Mesendoderm (in vitro differentiated cells): ENCODE measurements at regions not wholly inside any gene's neighbourhood (a gene's known extent, or its start where the extent isn't known, plus 50 kb on each side); places are given as distances from the start of the nearest gene placed in this dataset.

ENCODE experiments used
- DNase-seq: peaks from one replicate; pipeline ENCODE4 v3.0.0; 2013
- H2AK5ac ChIP-seq: 2 replicates; pipeline ENCODE4 v1.6.1; 2013; ENCODE audit warnings: low read length, inconsistent platforms
- H2BK120ac ChIP-seq: 2 replicates; pipeline ENCODE4 v1.6.1; 2013; ENCODE audit warnings: low read depth, mild to moderate bottlenecking, low read length, moderate library complexity, mixed read lengths
- H2BK15ac ChIP-seq: replicated peaks from 2 replicates; pipeline ENCODE4 v1.6.1; 2013; ENCODE audit warnings: low read depth, mild to moderate bottlenecking, moderate library complexity
- H2BK5ac ChIP-seq: 2 replicates; pipeline ENCODE4 v1.6.1; 2013; ENCODE audit warnings: low read length, inconsistent platforms
- H3K18ac ChIP-seq: 2 replicates; pipeline ENCODE4 v1.6.1; 2013; ENCODE audit warnings: mild to moderate bottlenecking, low read length, mixed read lengths
- H3K23ac ChIP-seq: one replicate; pipeline ENCODE4 v1.6.1; 2013; ENCODE audit warnings: low read length
- H3K27ac ChIP-seq: 2 replicates; pipeline ENCODE4 v1.5.1; 2013; ENCODE audit warnings: low read depth, mild to moderate bottlenecking, inconsistent platforms, low read length, moderate library complexity
- H3K27me3 ChIP-seq: 2 replicates; pipeline ENCODE4 v1.6.1; 2013; ENCODE audit warnings: low read length, control low read depth, mild to moderate bottlenecking, inconsistent platforms; ENCODE audit not compliant: insufficient read depth, poor library complexity
- H3K36me3 ChIP-seq: 2 replicates; pipeline ENCODE4 v1.6.1; 2013; ENCODE audit warnings: low read length, inconsistent platforms; ENCODE audit not compliant: control insufficient read depth, insufficient read depth
- H3K4ac ChIP-seq: one replicate; pipeline ENCODE4 v1.6.1; 2013; ENCODE audit warnings: low read depth, mild to moderate bottlenecking, low read length, moderate library complexity
- H3K4me1 ChIP-seq: 2 replicates; pipeline ENCODE4 v1.6.1; 2013; ENCODE audit warnings: low read depth, low read length, inconsistent platforms; ENCODE audit not compliant: control insufficient read depth
- H3K4me2 ChIP-seq: 2 replicates; pipeline ENCODE4 v1.6.1; 2013; ENCODE audit warnings: low read length
- H3K4me3 ChIP-seq: 2 replicates; pipeline ENCODE4 v1.5.1; 2013; ENCODE audit warnings: mild to moderate bottlenecking, low read length
- H3K56ac ChIP-seq: one replicate; pipeline ENCODE4 v1.6.1; 2013; ENCODE audit warnings: low read length
- H3K79me1 ChIP-seq: 2 replicates; pipeline ENCODE4 v1.6.1; 2013; ENCODE audit warnings: low read length, inconsistent platforms
- H3K79me2 ChIP-seq: 2 replicates; pipeline ENCODE4 v1.6.1; 2013; ENCODE audit warnings: mild to moderate bottlenecking, low read length; ENCODE audit not compliant: control insufficient read depth, insufficient read depth
- H3K9ac ChIP-seq: 2 replicates; pipeline ENCODE4 v1.6.1; 2013; ENCODE audit warnings: low read length, inconsistent platforms
- H4K5ac ChIP-seq: one replicate; pipeline ENCODE4 v1.6.1; 2013; ENCODE audit warnings: low read length
- H4K8ac ChIP-seq: one replicate; pipeline ENCODE4 v1.6.1; 2013; ENCODE audit warnings: low read depth, mild to moderate bottlenecking, control low read depth, low read length, moderate library complexity
- WGBS: extraction: QIAGEN DNeasy Blood & Tissue Kit; methylation state at CpG from one replicate; pipeline ENCODE4 v1.1.7; 2013; ENCODE audit warnings: low lambda C conversion rate, missing lambda C conversion rate; ENCODE audit not compliant: insufficient coverage; ENCODE audit errors: extremely low coverage; 5-methylcytosine and 5-hydroxymethylcytosine counted together

GRCh38 chr6:40778918-40779317, 191.8 kb upstream of the LRFN2 start:
- WGBS, result no CpG with 5 or more reads among the region's 1 CpG

GRCh38 chr6:40778196-40778595, 191.0 kb upstream of the LRFN2 start:
- H3K9ac ChIP-seq, result no peak overlapping the region
- no peaks in the 10 kb centered on the region for H3K27me3 ChIP-seq
- no peak overlapping the region for H3K23ac ChIP-seq
- no peak overlapping the region for H4K8ac ChIP-seq
- no peak overlapping the region for H2AK5ac ChIP-seq
- no peak overlapping the region for H3K18ac ChIP-seq
- no peak overlapping the region for H3K4ac ChIP-seq
- H3K4me2 ChIP-seq, result no peak overlapping the region
- no peak overlapping the region for H3K56ac ChIP-seq
- H3K36me3 ChIP-seq, result no peaks in the 10 kb centered on the region
- H2BK15ac ChIP-seq, result no peak overlapping the region
- no CpG with 5 or more reads among the region's 3 CpGs for WGBS
- no peak overlapping the region for H3K27ac ChIP-seq
- H2BK5ac ChIP-seq, result no peak overlapping the region
- H2BK120ac ChIP-seq, result no peak overlapping the region
- H4K5ac ChIP-seq, result no peak overlapping the region
- no peak overlapping the region for H3K4me3 ChIP-seq
- H3K79me2 ChIP-seq, result no peaks in the 10 kb centered on the region
- H3K79me1 ChIP-seq, result no peaks in the 10 kb centered on the region
- DNase-seq, result peak; percentile 75
- H3K4me1 ChIP-seq, result no peaks in the 10 kb centered on the region

More at GRCh38 chr6:40778918-40779317, 191.8 kb upstream of the LRFN2 start:
- Histone ChIP-seq H2BK120ac (no peak overlapping the region), H3K4me3 (no peak overlapping the region), H3K4me1 (no peaks in the 10 kb centered on the region), H3K18ac (peak overlapping the region; percentile 51), H2AK5ac (no peak overlapping the region), H4K5ac (no peak overlapping the region), H3K23ac (no peak overlapping the region), H3K27me3 (no peaks in the 10 kb centered on the region), H3K4me2 (no peak overlapping the region), H3K4ac (no peak overlapping the region), H2BK5ac (no peak overlapping the region), H3K79me2 (no peaks in the 10 kb centered on the region), H3K27ac (no peak overlapping the region), H3K9ac (no peak overlapping the region), H3K56ac (no peak overlapping the region), H3K79me1 (no peaks in the 10 kb centered on the region), H2BK15ac (no peak overlapping the region), H3K36me3 (no peaks in the 10 kb centered on the region), H4K8ac (no peak overlapping the region)
- DNase-seq, result no peak

GRCh38 chr6:40774932-40775331, 187.8 kb upstream of the LRFN2 start:
- Histone ChIP-seq H2BK120ac (no peak overlapping the region), H2AK5ac (no peak overlapping the region), H3K4me1 (no peaks in the 10 kb centered on the region), H3K4ac (no peak overlapping the region), H3K9ac (no peak overlapping the region), H2BK15ac (no peak overlapping the region), H3K79me1 (no peaks in the 10 kb centered on the region), H3K27ac (no peak overlapping the region), H3K23ac (no peak overlapping the region), H3K18ac (no peak overlapping the region), H4K5ac (no peak overlapping the region), H3K79me2 (no peaks in the 10 kb centered on the region), H3K27me3 (no peaks in the 10 kb centered on the region), H3K36me3 (no peaks in the 10 kb centered on the region), H2BK5ac (no peak overlapping the region), H4K8ac (no peak overlapping the region), H3K4me3 (no peak overlapping the region), H3K56ac (no peak overlapping the region), H3K4me2 (no peak overlapping the region)
- no peak for DNase-seq
- WGBS, result no CpG with 5 or more reads among the region's 1 CpG

GRCh38 chr6:40770794-40771193, 183.6 kb upstream of the LRFN2 start:
- Histone ChIP-seq H4K8ac (no peak overlapping the region), H2BK5ac (no peak overlapping the region), H3K23ac (no peak overlapping the region), H3K4ac (no peak overlapping the region), H3K36me3 (no peaks in the 10 kb centered on the region), H3K4me3 (no peak overlapping the region), H3K9ac (no peak overlapping the region), H3K79me2 (no peaks in the 10 kb centered on the region), H3K27me3 (no peaks in the 10 kb centered on the region), H3K18ac (no peak overlapping the region), H3K27ac (no peak overlapping the region), H4K5ac (no peak overlapping the region), H3K4me1 (no peaks in the 10 kb centered on the region), H2BK120ac (no peak overlapping the region), H3K56ac (no peak overlapping the region), H3K79me1 (no peaks in the 10 kb centered on the region), H3K4me2 (no peak overlapping the region), H2BK15ac (no peak overlapping the region), H2AK5ac (no peak overlapping the region)
- no peak for DNase-seq

GRCh38 chr6:40764726-40765125, 177.6 kb upstream of the LRFN2 start:
- H4K8ac ChIP-seq, result no peak overlapping the region
- no peak overlapping the region for H3K4me3 ChIP-seq
- no peak overlapping the region for H4K5ac ChIP-seq
- no peak overlapping the region for H2BK120ac ChIP-seq
- no peaks in the 10 kb centered on the region for H3K27me3 ChIP-seq
- no peak overlapping the region for H3K23ac ChIP-seq
- no peak overlapping the region for H3K18ac ChIP-seq
- H2BK5ac ChIP-seq, result no peak overlapping the region
- no peak overlapping the region for H3K27ac ChIP-seq
- no peaks in the 10 kb centered on the region for H3K36me3 ChIP-seq
- no CpG with 5 or more reads among the region's 1 CpG for WGBS
- no peaks in the 10 kb centered on the region for H3K79me1 ChIP-seq
- H2BK15ac ChIP-seq, result no peak overlapping the region
- no peak overlapping the region for H3K56ac ChIP-seq
- no peaks in the 10 kb centered on the region for H3K4me1 ChIP-seq
- no peak overlapping the region for H3K4me2 ChIP-seq
- H2AK5ac ChIP-seq, result no peak overlapping the region
- no peak for DNase-seq
- H3K9ac ChIP-seq, result no peak overlapping the region
- H3K4ac ChIP-seq, result no peak overlapping the region
- H3K79me2 ChIP-seq, result no peaks in the 10 kb centered on the region

GRCh38 chr6:40762981-40763380, 175.8 kb upstream of the LRFN2 start:
- no peak overlapping the region for H3K56ac ChIP-seq
- no peaks in the 10 kb centered on the region for H3K79me1 ChIP-seq
- no peaks in the 10 kb centered on the region for H3K4me1 ChIP-seq
- DNase-seq, result no peak
- H3K27me3 ChIP-seq, result no peaks in the 10 kb centered on the region
- no peaks in the 10 kb centered on the region for H3K79me2 ChIP-seq
- H2BK120ac ChIP-seq, result no peak overlapping the region
- no peak overlapping the region for H3K27ac ChIP-seq
- WGBS, result no CpG with 5 or more reads among the region's 5 CpGs
- H2BK5ac ChIP-seq, result no peak overlapping the region
- H3K9ac ChIP-seq, result no peak overlapping the region
- no peak overlapping the region for H4K8ac ChIP-seq
- no peak overlapping the region for H3K4ac ChIP-seq
- no peak overlapping the region for H2AK5ac ChIP-seq
- no peaks in the 10 kb centered on the region for H3K36me3 ChIP-seq
- no peak overlapping the region for H2BK15ac ChIP-seq
- no peak overlapping the region for H3K23ac ChIP-seq
- H3K4me2 ChIP-seq, result no peak overlapping the region
- no peak overlapping the region for H4K5ac ChIP-seq
- no peak overlapping the region for H3K18ac ChIP-seq
- H3K4me3 ChIP-seq, result no peak overlapping the region
